H1 (cell line): ENCODE measurements at regions not wholly inside any gene's neighbourhood (a gene's known extent, or its start where the extent isn't known, plus 50 kb on each side); places are given as distances from the start of the nearest gene placed in this dataset.

Experiments
- TF ChIP-seq, protein P1 (sequence below): IDR thresholded peaks from 2 replicates; pipeline ENCODE4 v1.6.1; 2011; ENCODE audit warnings: low read depth, mild to moderate bottlenecking, low read length; ENCODE audit not compliant: insufficient read depth

- TF ChIP-seq, protein P1, sequence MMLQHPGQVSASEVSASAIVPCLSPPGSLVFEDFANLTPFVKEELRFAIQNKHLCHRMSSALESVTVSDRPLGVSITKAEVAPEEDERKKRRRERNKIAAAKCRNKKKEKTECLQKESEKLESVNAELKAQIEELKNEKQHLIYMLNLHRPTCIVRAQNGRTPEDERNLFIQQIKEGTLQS: no peak
Observed at GRCh38 chr4:4598851-4599411, 57.1 kb upstream of the STX18 start (continued).
